Calu3 (cell line): ENCODE measurements at regions not wholly inside any gene's neighbourhood (a gene's known extent, or its start where the extent isn't known, plus 50 kb on each side); places are given as distances from the start of the nearest gene placed in this dataset.
A peak's percentile ranks its signal among the peaks of the same experiment; 100 is the strongest.

ENCODE experiments used
- BruUV-seq: library from RNA; stranded (reverse); fragments of 400-500 nt; replicated peaks from 2 replicates; lab custom pipeline; 2021; lab: Mats Ljungman, UMichigan
- CTCF ChIA-PET: fragments of 300-600 bp; sonication (Branson Sonifier 250); formaldehyde crosslinking; loops from one replicate; lab custom pipeline; 2022; ENCODE audit warnings: antibody characterized with exemption; lab: Charles Lee
- DNase-seq: peaks from one replicate; pipeline ENCODE4 v3.0.0; 2022
- H3K27ac Mint-ChIP-seq: one replicate; pipeline ENCODE4 v1.8.0; 2022; ENCODE audit warnings: mixed read lengths; ENCODE audit not compliant: unreplicated experiment
- H3K27me3 Mint-ChIP-seq: one replicate; pipeline ENCODE4 v1.8.0; 2022; ENCODE audit warnings: mixed read lengths; ENCODE audit not compliant: unreplicated experiment
- H3K36me3 Mint-ChIP-seq: one replicate; pipeline ENCODE4 v1.8.0; 2022; ENCODE audit warnings: mild to moderate bottlenecking, moderate library complexity, mixed read lengths; ENCODE audit not compliant: insufficient read depth, unreplicated experiment
- H3K4me1 Mint-ChIP-seq: one replicate; pipeline ENCODE4 v1.8.0; 2022; ENCODE audit warnings: mild to moderate bottlenecking, low read depth, mixed read lengths; ENCODE audit not compliant: unreplicated experiment
- H3K4me3 Mint-ChIP-seq: one replicate; pipeline ENCODE4 v1.8.0; 2022; ENCODE audit warnings: mild to moderate bottlenecking, low read depth, moderate library complexity, mixed read lengths; ENCODE audit not compliant: unreplicated experiment
- H3K9me3 Mint-ChIP-seq: one replicate; pipeline ENCODE4 v1.8.0; 2022; ENCODE audit warnings: low read depth, mixed read lengths; ENCODE audit not compliant: unreplicated experiment
- intact Hi-C: fragments of 100-400 bp; cut with micrococcal nuclease; formaldehyde crosslinking; loops from one replicate; pipeline ENCODE4 v1.10.0; 2022; ENCODE audit not compliant: unreplicated experiment
- TF ChIP-seq, protein P1 (sequence below): fragments of 200-600 bp; IDR thresholded peaks from one replicate; pipeline ENCODE4 v1.8.0; 2022; ENCODE audit warnings: antibody characterized with exemption; ENCODE audit not compliant: unreplicated experiment

DNA sequence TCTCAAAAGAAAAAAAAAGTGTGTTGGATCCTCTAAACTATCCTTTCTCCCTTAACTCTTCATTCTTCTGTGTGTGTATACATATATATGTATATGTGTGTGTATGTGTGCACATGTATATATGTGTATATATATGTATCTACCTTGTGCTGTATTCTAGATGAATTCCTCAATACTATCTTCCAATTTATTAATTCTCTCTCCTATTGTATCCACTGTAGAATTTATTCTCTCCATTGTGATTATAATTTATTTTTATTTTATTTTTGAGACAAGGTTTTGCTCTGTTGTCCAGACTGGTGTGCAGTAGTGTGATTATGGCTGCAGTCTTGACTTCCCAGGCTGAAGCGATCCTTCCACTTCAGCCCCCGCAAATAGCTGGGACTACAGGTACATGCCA, 147.1 kb upstream of the ZNF618 start:
- no peak for DNase-seq
- Mint-ChIP-seq H3K27me3 (peaks cover 25% of the 10 kb centered on the region), H3K36me3 (no peaks in the 10 kb centered on the region), H3K4me3 (no peak overlapping the region), H3K4me1 (no peaks in the 10 kb centered on the region), H3K27ac (no peak overlapping the region), H3K9me3 (no peaks in the 10 kb centered on the region)
- intact Hi-C loops: no loop called here
- TF ChIP-seq, protein P1, sequence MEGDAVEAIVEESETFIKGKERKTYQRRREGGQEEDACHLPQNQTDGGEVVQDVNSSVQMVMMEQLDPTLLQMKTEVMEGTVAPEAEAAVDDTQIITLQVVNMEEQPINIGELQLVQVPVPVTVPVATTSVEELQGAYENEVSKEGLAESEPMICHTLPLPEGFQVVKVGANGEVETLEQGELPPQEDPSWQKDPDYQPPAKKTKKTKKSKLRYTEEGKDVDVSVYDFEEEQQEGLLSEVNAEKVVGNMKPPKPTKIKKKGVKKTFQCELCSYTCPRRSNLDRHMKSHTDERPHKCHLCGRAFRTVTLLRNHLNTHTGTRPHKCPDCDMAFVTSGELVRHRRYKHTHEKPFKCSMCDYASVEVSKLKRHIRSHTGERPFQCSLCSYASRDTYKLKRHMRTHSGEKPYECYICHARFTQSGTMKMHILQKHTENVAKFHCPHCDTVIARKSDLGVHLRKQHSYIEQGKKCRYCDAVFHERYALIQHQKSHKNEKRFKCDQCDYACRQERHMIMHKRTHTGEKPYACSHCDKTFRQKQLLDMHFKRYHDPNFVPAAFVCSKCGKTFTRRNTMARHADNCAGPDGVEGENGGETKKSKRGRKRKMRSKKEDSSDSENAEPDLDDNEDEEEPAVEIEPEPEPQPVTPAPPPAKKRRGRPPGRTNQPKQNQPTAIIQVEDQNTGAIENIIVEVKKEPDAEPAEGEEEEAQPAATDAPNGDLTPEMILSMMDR: no peak
- CTCF ChIA-PET: no interaction called here
- BruUV-seq: no TSS peak

DNA sequence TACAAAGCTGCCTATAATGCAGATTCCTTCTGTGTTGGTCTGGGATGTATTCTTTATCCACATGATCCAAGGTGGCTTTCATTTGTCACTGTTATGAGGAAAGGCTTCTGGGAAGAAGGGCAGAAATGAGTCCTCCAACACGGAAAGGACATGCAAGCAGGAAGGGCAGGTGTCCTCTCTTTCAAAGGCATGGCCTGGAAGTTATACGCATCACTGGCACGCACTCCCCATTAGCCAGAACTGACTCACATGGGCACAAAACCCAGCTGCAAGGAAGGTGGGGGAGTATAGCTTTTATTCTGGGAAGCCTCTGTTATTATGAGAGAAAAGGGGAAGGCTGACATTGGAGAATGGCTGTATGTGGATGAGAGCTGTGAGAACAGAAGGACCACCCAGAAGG, 141.3 kb upstream of the ZNF618 start:
- TF ChIP-seq, protein P1: no peak
- no peak overlapping the region for H3K4me3 Mint-ChIP-seq
- no peaks in the 10 kb centered on the region for H3K4me1 Mint-ChIP-seq
- H3K27me3 Mint-ChIP-seq: peaks cover 43% of the 10 kb centered on the region
- BruUV-seq: no TSS peak
- no peaks in the 10 kb centered on the region for H3K36me3 Mint-ChIP-seq
- intact Hi-C loops: loop anchor here (5.0 kb wide), 1 partner anchor 312 kb away; no protein-coding TSS in a partner anchor
- no peak for DNase-seq
- H3K9me3 Mint-ChIP-seq: no peaks in the 10 kb centered on the region
- no peak overlapping the region for H3K27ac Mint-ChIP-seq
- CTCF ChIA-PET: no interaction called here

DNA sequence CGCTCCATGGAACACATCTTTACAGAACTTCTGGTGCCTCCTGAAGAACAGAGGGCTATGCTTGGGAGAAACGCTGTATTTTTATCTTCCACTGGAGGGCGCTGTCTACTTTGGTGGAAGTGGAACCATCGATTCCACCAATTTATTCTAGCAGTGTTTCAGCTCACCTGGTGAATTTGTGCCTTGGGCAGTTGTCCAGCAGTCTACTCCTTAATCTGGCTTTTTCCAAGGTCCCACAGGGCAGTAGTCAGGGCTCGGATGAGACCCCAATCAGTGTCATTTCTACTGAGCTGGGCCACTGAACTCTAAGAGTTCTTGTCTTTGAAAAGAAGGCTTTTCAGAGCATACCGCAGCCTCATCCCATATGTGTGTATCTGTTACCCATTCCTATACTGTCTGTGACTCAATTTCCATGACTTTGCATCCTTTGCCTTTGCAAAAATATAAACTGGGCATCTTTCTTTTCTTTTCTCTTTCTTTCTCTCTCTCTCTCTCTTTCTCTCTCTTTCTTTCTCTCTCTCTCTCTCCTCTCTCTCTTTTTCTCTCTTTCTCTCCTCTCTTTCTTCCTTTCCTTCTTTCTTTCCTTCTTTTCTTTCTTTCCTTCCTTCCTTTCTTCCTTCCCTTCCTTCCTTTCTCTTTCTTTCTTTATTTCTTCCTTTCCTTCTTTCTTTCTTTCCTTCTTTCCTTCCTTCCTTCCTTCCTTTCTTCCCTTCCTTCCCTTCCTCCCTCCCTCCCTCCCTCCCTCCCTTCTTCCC, 138.4 kb upstream of the ZNF618 start:
- intact Hi-C loops: loop anchor here (5.0 kb wide), 1 partner anchor 310 kb away; no protein-coding TSS in a partner anchor

DNA sequence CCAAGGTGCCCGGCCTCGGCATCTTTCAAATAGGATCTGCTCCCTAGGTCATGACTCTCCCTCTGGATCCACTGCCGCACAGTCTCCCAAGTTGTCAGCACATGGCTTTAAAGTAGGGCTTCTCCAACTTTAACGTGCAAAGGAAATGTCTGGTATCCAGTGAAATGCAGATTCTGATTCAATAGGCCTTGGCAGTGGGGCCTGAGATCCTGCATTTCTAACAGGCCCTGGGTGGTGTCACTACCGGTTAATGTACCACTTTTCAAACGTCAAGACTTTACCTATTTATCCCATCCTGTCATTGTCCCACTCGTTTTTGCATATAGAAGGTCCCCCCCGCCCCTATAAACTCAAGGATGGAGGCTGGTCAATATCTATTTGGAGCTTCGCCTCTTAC, 137.6 kb upstream of the ZNF618 start:
- intact Hi-C loops: loop anchor here (5.0 kb wide), 1 partner anchor 309 kb away; no protein-coding TSS in a partner anchor
- TF ChIP-seq, protein P1: no peak
- no peak for DNase-seq
- Mint-ChIP-seq H3K4me3 (no peak overlapping the region), H3K36me3 (peaks cover 6% of the 10 kb centered on the region), H3K4me1 (no peaks in the 10 kb centered on the region), H3K27me3 (peaks cover 51% of the 10 kb centered on the region), H3K27ac (no peak overlapping the region), H3K9me3 (no peaks in the 10 kb centered on the region)
- BruUV-seq: no TSS peak
- CTCF ChIA-PET: no interaction called here

More for the DNA sequence above, 138.4 kb upstream of the ZNF618 start:
- Mint-ChIP-seq H3K4me3 (no peak overlapping the region), H3K27ac (no peak overlapping the region), H3K36me3 (peaks cover 6% of the 10 kb centered on the region), H3K27me3 (peaks cover 51% of the 10 kb centered on the region), H3K4me1 (no peaks in the 10 kb centered on the region), H3K9me3 (no peaks in the 10 kb centered on the region)
- CTCF ChIA-PET: interaction anchor here (1.0 to 1.3 kb wide), 3 partner anchors 310 to 567 kb away, joined by 3 to 5 read pairs (median 4); no protein-coding TSS in a partner anchor
- TF ChIP-seq, protein P1: peak; percentile 31
- peak; percentile 69 for DNase-seq
- BruUV-seq: no TSS peak
